ENCODE measurements at regions not wholly inside any gene's neighbourhood (a gene's known extent, or its start where the extent isn't known, plus 50 kb on each side); places are given as distances from the start of the nearest gene placed in this dataset.

DNA sequence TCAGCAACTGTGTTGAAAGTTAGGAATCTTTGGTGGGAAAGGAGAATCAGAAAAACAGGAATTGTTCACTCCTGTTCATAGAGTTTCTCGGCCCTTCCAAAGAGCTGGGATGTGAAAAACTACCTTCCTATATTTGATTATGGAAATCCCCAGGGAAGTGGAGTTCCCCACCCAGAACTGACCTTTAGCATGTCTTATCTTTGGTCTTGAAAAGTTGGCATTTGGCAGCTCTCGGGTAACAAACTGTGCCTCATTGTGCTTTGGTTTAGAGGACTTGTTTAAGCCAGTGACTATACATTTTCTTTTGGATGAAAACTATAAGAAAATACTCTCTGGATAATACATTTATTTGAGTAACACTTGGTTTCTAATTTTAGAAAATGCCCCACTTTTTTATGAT lies 51.3 kb upstream of the CERS6 start (continued):
- TF ChIP-seq EGR1 (IDR thresholded peaks at IDR 0.05; ENCODE audit: borderline replicate concordance in 1 of 2, low read depth in 2 of 2, low read length in 2 of 2) = no peak
- TF ChIP-seq, protein P1, sequence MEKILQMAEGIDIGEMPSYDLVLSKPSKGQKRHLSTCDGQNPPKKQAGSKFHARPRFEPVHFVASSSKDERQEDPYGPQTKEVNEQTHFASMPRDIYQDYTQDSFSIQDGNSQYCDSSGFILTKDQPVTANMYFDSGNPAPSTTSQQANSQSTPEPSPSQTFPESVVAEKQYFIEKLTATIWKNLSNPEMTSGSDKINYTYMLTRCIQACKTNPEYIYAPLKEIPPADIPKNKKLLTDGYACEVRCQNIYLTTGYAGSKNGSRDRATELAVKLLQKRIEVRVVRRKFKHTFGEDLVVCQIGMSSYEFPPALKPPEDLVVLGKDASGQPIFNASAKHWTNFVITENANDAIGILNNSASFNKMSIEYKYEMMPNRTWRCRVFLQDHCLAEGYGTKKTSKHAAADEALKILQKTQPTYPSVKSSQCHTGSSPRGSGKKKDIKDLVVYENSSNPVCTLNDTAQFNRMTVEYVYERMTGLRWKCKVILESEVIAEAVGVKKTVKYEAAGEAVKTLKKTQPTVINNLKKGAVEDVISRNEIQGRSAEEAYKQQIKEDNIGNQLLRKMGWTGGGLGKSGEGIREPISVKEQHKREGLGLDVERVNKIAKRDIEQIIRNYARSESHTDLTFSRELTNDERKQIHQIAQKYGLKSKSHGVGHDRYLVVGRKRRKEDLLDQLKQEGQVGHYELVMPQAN (conservative IDR thresholded peaks at IDR 0.05) = no peak
- TF ChIP-seq, protein P2, sequence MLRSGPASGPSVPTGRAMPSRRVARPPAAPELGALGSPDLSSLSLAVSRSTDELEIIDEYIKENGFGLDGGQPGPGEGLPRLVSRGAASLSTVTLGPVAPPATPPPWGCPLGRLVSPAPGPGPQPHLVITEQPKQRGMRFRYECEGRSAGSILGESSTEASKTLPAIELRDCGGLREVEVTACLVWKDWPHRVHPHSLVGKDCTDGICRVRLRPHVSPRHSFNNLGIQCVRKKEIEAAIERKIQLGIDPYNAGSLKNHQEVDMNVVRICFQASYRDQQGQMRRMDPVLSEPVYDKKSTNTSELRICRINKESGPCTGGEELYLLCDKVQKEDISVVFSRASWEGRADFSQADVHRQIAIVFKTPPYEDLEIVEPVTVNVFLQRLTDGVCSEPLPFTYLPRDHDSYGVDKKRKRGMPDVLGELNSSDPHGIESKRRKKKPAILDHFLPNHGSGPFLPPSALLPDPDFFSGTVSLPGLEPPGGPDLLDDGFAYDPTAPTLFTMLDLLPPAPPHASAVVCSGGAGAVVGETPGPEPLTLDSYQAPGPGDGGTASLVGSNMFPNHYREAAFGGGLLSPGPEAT (IDR thresholded peaks at IDR 0.05; ENCODE audit: low read depth) = no peak
- TF ChIP-seq RAD21 (IDR thresholded peaks at IDR 0.05; ENCODE audit: insufficient read depth, low read depth, low read length) = no peak
- no peak for TF ChIP-seq RB1 (IDR thresholded peaks at IDR 0.05; ENCODE audit: borderline replicate concordance)
- TF ChIP-seq HDAC2 (IDR thresholded peaks at IDR 0.05) = no peak
- no peak for TF ChIP-seq POU2F2 (IDR thresholded peaks at IDR 0.05; ENCODE audit: borderline replicate concordance, low read depth, low read length)
